GM21381 (cell line): ENCODE measurements at regions not wholly inside any gene's neighbourhood (a gene's known extent, or its start where the extent isn't known, plus 50 kb on each side); places are given as distances from the start of the nearest gene placed in this dataset.
"Not testable (repeated sequence)": the region's sequence is repeated elsewhere in the genome, so short reads cannot be mapped to it uniquely, and the experiment has no call there.

Source experiments
- ATAC-seq: cut with Tn5 transposase; IDR thresholded peaks from one replicate; pipeline ENCODE4 v1.9.1; 2021; ENCODE audit warnings: mild to moderate bottlenecking, moderate library complexity; ENCODE audit not compliant: unreplicated experiment

GRCh38 chr9:10818206-10818605 lies 205.4 kb upstream of the PTPRD start:
- no peak for ATAC-seq

- no peak for ATAC-seq
Observed at GRCh38 chr9:10835791-10836463, 223.1 kb upstream of the PTPRD start.

GRCh38 chr9:10843151-10843550 lies 230.3 kb upstream of the PTPRD start:
- no peak for ATAC-seq

GRCh38 chr9:10855847-10856246 lies 243.0 kb upstream of the PTPRD start:
- ATAC-seq, result no peak

GRCh38 chr9:10858817-10859216 lies 246.0 kb upstream of the PTPRD start:
- no peak for ATAC-seq

- no peak for ATAC-seq
Observed at GRCh38 chr9:10863476-10863875, 250.7 kb upstream of the PTPRD start.

- no peak for ATAC-seq
Observed at GRCh38 chr9:10867194-10867593, 254.4 kb upstream of the PTPRD start.

GRCh38 chr9:10869687-10870086 lies 256.9 kb upstream of the PTPRD start:
- no peak for ATAC-seq

GRCh38 chr9:10873999-10874398 lies 261.2 kb upstream of the PTPRD start:
- no peak for ATAC-seq

GRCh38 chr9:10875752-10876151 lies 262.9 kb upstream of the PTPRD start:
- no peak for ATAC-seq

- ATAC-seq, result no peak
Observed at GRCh38 chr9:10876333-10876732, 263.5 kb upstream of the PTPRD start.

GRCh38 chr9:10890266-10890665 lies 277.5 kb upstream of the PTPRD start:
- ATAC-seq, result not testable (repeated sequence)

- ATAC-seq, result no peak
Observed at GRCh38 chr9:10899509-10899908, 286.7 kb upstream of the PTPRD start.

- no peak for ATAC-seq
Observed at GRCh38 chr9:10903969-10904368, 291.2 kb upstream of the PTPRD start.

GRCh38 chr9:10910779-10911178 lies 298.0 kb upstream of the PTPRD start:
- no peak for ATAC-seq

- no peak for ATAC-seq
Observed at GRCh38 chr9:10911373-10911772, 298.6 kb upstream of the PTPRD start.

- ATAC-seq, result no peak
Observed at GRCh38 chr9:10917001-10917400, 304.2 kb upstream of the PTPRD start.

- ATAC-seq, result no peak
Observed at GRCh38 chr9:10921671-10922070, 308.9 kb upstream of the PTPRD start.

- ATAC-seq, result no peak
Observed at GRCh38 chr9:10925896-10926295, 313.1 kb upstream of the PTPRD start.

GRCh38 chr9:10928372-10928771 lies 315.6 kb upstream of the PTPRD start:
- no peak for ATAC-seq

GRCh38 chr9:10930081-10930480 lies 317.3 kb upstream of the PTPRD start:
- ATAC-seq, result no peak

GRCh38 chr9:10946676-10947410 lies 334.0 kb upstream of the PTPRD start:
- ATAC-seq, result no peak

- no peak for ATAC-seq
Observed at GRCh38 chr9:10957878-10958277, 345.1 kb upstream of the PTPRD start.
